B cell (primary cell): ENCODE measurements at regions not wholly inside any gene's neighbourhood (a gene's known extent, or its start where the extent isn't known, plus 50 kb on each side); places are given as distances from the start of the nearest gene placed in this dataset.

Experiments
- EZH2 ChIP-seq: IDR thresholded peaks from 2 replicates; pipeline ENCODE4 v1.6.1; 2012; ENCODE audit warnings: borderline replicate concordance, low read depth, mild to moderate bottlenecking, moderate library complexity, low read length; ENCODE audit not compliant: insufficient read depth, poor library complexity, severe bottlenecking
- TF ChIP-seq, protein P1 (sequence below): fragments of 200-600 bp; IDR thresholded peaks from one replicate; pipeline ENCODE4 v1.8.0; 2022; ENCODE audit warnings: antibody characterized with exemption, mild to moderate bottlenecking

DNA sequence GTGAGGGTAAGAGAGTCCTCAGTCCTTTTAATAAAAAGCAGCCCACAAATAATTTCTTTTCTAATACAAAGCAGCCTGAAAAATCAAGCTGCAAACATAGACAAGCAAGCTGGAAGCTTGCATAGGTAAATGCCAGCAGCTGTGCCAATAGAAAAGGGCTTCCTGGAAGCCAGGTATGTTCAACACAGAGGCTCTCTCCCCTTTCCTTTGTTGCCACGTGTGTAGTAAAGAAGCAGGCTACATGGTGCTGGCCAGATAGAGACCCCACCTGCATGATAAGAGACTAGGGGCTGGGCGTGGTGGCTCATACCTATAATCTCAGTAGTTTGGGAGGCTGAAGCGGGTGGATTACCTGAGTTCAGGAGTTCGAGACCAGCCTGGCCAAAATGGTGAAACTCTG lies 50.1 kb upstream of the ERRFI1 start:
- TF ChIP-seq, protein P1, sequence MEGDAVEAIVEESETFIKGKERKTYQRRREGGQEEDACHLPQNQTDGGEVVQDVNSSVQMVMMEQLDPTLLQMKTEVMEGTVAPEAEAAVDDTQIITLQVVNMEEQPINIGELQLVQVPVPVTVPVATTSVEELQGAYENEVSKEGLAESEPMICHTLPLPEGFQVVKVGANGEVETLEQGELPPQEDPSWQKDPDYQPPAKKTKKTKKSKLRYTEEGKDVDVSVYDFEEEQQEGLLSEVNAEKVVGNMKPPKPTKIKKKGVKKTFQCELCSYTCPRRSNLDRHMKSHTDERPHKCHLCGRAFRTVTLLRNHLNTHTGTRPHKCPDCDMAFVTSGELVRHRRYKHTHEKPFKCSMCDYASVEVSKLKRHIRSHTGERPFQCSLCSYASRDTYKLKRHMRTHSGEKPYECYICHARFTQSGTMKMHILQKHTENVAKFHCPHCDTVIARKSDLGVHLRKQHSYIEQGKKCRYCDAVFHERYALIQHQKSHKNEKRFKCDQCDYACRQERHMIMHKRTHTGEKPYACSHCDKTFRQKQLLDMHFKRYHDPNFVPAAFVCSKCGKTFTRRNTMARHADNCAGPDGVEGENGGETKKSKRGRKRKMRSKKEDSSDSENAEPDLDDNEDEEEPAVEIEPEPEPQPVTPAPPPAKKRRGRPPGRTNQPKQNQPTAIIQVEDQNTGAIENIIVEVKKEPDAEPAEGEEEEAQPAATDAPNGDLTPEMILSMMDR = no peak
- no peak for TF ChIP-seq EZH2
